22Rv1 (cell line): ENCODE measurements at regions not wholly inside any gene's neighbourhood (a gene's known extent, or its start where the extent isn't known, plus 50 kb on each side); places are given as distances from the start of the nearest gene placed in this dataset.
"Not testable (repeated sequence)": the region's sequence is repeated elsewhere in the genome, so short reads cannot be mapped to it uniquely, and the experiment has no call there.

ENCODE experiments used
- H3K27ac ChIP-seq: fragments of 450-650 bp; 2 replicates; pipeline ENCODE4 v1.5.1; 2017
- CTCF ChIP-seq: fragments of 450-650 bp; IDR thresholded peaks from 2 replicates; pipeline ENCODE4 v1.5.1; 2017; ENCODE audit warnings: mild to moderate bottlenecking
- ZFX ChIP-seq: fragments of 450-650 bp; IDR thresholded peaks from 2 replicates; pipeline ENCODE4 v1.6.1; 2017; ENCODE audit warnings: antibody characterized with exemption, borderline replicate concordance

GRCh38 chr11:134958336-134958640 is 546.2 kb upstream of the B3GAT1 start:
- H3K27ac ChIP-seq = no peak overlapping the region
- TF ChIP-seq CTCF = no peak
- no peak for TF ChIP-seq ZFX

- H3K27ac ChIP-seq = no peak overlapping the region
- TF ChIP-seq ZFX (no peak), CTCF (no peak)
Observed at GRCh38 chr11:134957540-134958335, 545.7 kb upstream of the B3GAT1 start.

DNA sequence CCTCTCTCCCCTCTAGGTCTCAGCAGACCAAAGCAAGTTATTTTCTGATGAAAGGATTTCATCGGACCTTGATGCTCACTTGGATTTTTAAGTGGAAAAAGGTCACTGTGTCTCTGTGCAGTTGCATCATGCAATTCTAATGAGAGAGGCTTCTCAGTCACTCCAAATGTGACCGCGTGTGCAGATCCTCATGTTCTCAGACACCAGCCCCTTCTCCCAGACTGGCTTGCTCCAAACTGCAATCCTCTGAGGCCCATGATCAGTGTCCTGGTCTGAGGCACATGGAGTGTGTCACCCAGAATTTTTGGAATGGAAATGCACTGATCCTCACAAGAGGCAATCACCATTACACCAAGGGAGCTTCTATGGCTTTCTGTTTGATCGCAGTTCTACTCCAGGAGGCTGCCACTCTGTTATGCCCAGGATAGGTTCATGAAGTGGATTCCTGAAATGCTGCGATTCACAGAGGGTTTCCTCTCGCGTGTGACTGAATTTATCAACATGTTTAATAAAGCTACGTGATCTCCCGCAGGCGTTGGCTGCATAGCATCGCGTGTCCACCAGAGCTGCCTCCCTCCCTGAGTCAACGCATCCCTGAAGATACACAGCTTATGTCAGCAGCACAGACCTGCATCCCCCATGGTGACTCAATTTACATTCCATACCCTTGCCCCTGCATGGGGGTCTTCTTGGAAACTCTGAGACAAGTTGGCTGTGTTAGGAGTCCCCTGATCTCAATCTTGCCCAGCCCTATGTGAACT is 544.6 kb upstream of the B3GAT1 start:
- TF ChIP-seq CTCF (no peak), ZFX (no peak)
- H3K27ac ChIP-seq = no peak overlapping the region

DNA sequence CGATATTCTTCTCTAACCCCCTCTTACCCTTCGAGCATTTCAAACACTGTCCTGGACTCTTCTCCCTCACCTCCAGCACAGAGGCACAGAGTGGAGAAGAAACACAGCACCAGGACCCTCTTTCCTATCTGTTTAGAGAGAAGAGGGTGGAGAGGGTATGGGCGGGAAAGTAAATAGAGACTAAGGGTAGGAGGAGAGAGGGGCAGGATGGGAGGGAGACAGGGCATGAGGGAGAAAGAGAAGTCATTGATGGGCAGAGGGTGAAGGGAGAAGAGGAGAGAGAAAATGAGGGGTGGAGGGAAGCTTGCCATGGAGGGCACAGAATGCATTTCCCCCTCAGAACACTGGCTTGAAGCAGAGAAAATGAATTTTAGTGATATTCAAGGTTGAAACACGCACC is 543.9 kb upstream of the B3GAT1 start:
- not testable (repeated sequence) for H3K27ac ChIP-seq

- no peak for TF ChIP-seq CTCF
Observed at GRCh38 chr11:134955281-134955680, 543.2 kb upstream of the B3GAT1 start.

GRCh38 chr11:134954456-134954855 is 542.4 kb upstream of the B3GAT1 start:
- H3K27ac ChIP-seq = not testable (repeated sequence)

More at GRCh38 chr11:134955281-134955680, 543.2 kb upstream of the B3GAT1 start:
- H3K27ac ChIP-seq = no peak overlapping the region

- not testable (repeated sequence) for H3K27ac ChIP-seq
Observed at GRCh38 chr11:134953417-134953970, 541.5 kb upstream of the B3GAT1 start.

DNA sequence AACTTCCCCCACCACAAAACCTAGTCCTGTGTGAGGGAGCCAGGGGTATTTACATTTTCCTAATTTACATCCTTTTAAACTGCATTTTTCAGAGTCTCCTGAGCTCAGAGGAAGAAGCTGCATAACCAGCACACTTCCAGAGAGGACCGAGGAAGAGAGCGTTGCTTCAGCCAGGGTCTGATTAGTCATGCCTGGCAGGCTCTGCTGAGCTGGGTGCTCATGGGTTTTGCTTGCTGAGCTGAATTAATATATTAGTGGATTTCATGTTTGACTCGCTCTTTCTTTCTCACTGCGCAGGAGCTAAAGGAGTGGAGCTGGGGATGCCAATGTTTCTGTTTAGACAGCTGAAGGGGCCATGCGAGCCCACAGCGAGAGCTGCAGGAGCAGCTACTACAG is 539.3 kb upstream of the B3GAT1 start:
- H3K27ac ChIP-seq = no peak overlapping the region
- TF ChIP-seq ZFX (no peak), CTCF (no peak)
